ENCODE measurements at regions not wholly inside any gene's neighbourhood (a gene's known extent, or its start where the extent isn't known, plus 50 kb on each side); places are given as distances from the start of the nearest gene placed in this dataset.

DNA sequence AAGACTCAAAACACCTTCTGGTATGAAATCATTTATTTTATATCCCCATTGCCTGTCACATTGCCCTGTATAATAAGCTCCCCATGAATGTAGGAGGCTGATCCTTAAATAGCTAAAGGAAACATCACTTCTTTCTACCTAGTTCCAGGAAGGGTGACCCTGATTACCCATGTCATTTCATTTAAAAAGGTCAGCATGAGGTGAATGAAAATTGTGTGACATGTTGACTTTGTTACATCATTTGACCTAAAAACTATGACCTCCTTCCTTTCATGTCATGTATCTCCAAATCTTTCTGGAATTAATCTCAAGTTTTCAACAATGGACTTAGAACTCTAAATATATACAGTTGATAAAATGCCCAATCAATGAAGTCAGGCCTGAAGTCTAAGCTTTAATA lies 161.5 kb downstream of the AHR start:
- CTCF ChIA-PET: no interaction called here
- POLR2A ChIA-PET: no interaction called here
- TF ChIP-seq ZNF384 (IDR thresholded peaks at IDR 0.05): no peak
- TF ChIP-seq BHLHE40 (IDR thresholded peaks at IDR 0.05; ENCODE audit: borderline replicate concordance): no peak
- TF ChIP-seq, protein P1, sequence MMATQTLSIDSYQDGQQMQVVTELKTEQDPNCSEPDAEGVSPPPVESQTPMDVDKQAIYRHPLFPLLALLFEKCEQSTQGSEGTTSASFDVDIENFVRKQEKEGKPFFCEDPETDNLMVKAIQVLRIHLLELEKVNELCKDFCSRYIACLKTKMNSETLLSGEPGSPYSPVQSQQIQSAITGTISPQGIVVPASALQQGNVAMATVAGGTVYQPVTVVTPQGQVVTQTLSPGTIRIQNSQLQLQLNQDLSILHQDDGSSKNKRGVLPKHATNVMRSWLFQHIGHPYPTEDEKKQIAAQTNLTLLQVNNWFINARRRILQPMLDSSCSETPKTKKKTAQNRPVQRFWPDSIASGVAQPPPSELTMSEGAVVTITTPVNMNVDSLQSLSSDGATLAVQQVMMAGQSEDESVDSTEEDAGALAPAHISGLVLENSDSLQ (IDR thresholded peaks at IDR 0.05): no peak
- TF ChIP-seq FOXA1 (IDR thresholded peaks at IDR 0.05): no peak
- TF ChIP-seq L3MBTL2 (conservative IDR thresholded peaks at IDR 0.05): no peak
- TF ChIP-seq ELF4 (IDR thresholded peaks at IDR 0.05): no peak
- no peak for TF ChIP-seq FOXM1 (IDR thresholded peaks at IDR 0.05; ENCODE audit: borderline replicate concordance)
- no peak for TF ChIP-seq LEF1 (IDR thresholded peaks at IDR 0.05; ENCODE audit: borderline replicate concordance)
- TF ChIP-seq TARDBP (IDR thresholded peaks at IDR 0.05): no peak
- no peak for TF ChIP-seq CTBP1 (IDR thresholded peaks at IDR 0.05; ENCODE audit: borderline replicate concordance)
- no peak for TF ChIP-seq SUZ12 (IDR thresholded peaks at IDR 0.05)
- no peak for TF ChIP-seq ARNT (IDR thresholded peaks at IDR 0.05)

DNA sequence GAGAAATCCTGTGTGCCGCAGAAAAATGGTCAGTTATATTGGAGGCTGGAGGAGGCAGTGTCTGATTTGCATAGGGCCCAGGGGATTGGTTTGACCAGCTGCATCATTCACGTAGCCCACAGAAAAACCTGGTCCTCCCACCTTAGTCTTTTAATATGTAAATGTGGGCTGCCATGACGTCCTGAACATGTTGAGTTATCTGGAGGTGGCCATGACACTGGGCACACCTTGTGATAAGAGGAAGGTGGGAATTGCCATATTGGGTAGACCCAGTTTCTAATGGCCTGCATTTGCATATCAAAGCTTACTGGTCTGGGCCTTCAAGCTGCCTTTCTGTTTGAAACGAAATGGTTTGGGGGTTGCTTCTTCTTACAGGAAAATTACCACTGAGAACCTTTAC lies 162.2 kb downstream of the AHR start:
- ChIA-PET POLR2A (no interaction called here), CTCF (no interaction called here)

More for the DNA sequence above, 161.5 kb downstream of the AHR start:
- no peak for DNase-seq (ENCODE audit: extremely low spot score)

GRCh38 chr7:17462131-17462631 lies 163.7 kb downstream of the AHR start:
- ChIA-PET CTCF (no interaction called here), POLR2A (no interaction called here)
- no peak for DNase-seq (ENCODE audit: extremely low spot score)
- TF ChIP-seq L3MBTL2 (conservative IDR thresholded peaks at IDR 0.05) (no peak), SUZ12 (IDR thresholded peaks at IDR 0.05) (no peak), TARDBP (IDR thresholded peaks at IDR 0.05) (no peak), FOXM1 (IDR thresholded peaks at IDR 0.05; ENCODE audit: borderline replicate concordance) (no peak), LEF1 (IDR thresholded peaks at IDR 0.05; ENCODE audit: borderline replicate concordance) (no peak), ARNT (IDR thresholded peaks at IDR 0.05) (no peak), ELF4 (IDR thresholded peaks at IDR 0.05) (no peak), ZNF384 (IDR thresholded peaks at IDR 0.05) (no peak), HDGF (IDR thresholded peaks at IDR 0.05; ENCODE audit: borderline replicate concordance) (no peak)
- TF ChIP-seq, protein P1 (IDR thresholded peaks at IDR 0.05): no peak

More for the DNA sequence above, 162.2 kb downstream of the AHR start:
- no peak for DNase-seq (ENCODE audit: extremely low spot score)
- no peak for TF ChIP-seq NFRKB (IDR thresholded peaks at IDR 0.05)
- no peak for TF ChIP-seq SUZ12 (IDR thresholded peaks at IDR 0.05)
- no peak for TF ChIP-seq FOXM1 (IDR thresholded peaks at IDR 0.05; ENCODE audit: borderline replicate concordance)
- no peak for TF ChIP-seq SP1 (IDR thresholded peaks at IDR 0.05)
- no peak for TF ChIP-seq ZNF384 (IDR thresholded peaks at IDR 0.05)
- no peak for TF ChIP-seq LEF1 (IDR thresholded peaks at IDR 0.05; ENCODE audit: borderline replicate concordance)
- no peak for TF ChIP-seq TARDBP (IDR thresholded peaks at IDR 0.05)
- no peak for TF ChIP-seq FOXA1 (IDR thresholded peaks at IDR 0.05)
- TF ChIP-seq L3MBTL2 (conservative IDR thresholded peaks at IDR 0.05): no peak
- TF ChIP-seq CTBP1 (IDR thresholded peaks at IDR 0.05; ENCODE audit: borderline replicate concordance): no peak
- TF ChIP-seq FOXK2 (IDR thresholded peaks at IDR 0.05): no peak
- TF ChIP-seq ARNT (IDR thresholded peaks at IDR 0.05): no peak
- no peak for TF ChIP-seq ELF4 (IDR thresholded peaks at IDR 0.05)
- TF ChIP-seq, protein P1 (IDR thresholded peaks at IDR 0.05): no peak
- TF ChIP-seq HDGF (IDR thresholded peaks at IDR 0.05; ENCODE audit: borderline replicate concordance): no peak
- no peak for TF ChIP-seq BHLHE40 (IDR thresholded peaks at IDR 0.05; ENCODE audit: borderline replicate concordance)

DNA sequence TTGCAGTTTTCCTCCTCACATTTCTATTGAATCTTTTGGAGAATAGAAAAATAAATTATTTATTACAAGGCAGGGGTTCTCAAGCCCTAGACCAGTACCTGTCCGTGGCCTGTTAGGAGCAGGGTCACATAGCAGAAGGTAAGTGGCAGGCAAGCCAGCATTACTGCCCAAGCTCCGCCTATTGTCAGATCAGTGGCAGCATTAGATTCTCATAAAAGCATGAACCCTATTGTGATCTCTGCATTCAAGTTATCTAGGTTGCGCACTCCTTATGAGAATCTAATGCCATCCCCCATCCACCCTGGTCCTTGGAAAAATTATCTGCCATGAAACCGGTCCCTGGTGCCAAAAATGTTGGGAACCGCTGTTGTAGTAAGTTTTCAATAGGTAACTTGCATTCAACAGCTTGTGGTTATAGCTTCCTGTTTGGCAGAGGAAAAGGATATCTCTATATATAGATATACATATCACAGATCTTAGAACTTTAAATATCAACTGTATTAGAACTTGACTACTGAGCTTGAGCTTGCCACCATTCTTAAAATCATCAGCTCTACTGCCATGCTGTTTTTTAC lies 165.1 kb downstream of the AHR start:
- no peak for TF ChIP-seq BHLHE40 (IDR thresholded peaks at IDR 0.05; ENCODE audit: borderline replicate concordance)
- TF ChIP-seq FOXM1 (IDR thresholded peaks at IDR 0.05; ENCODE audit: borderline replicate concordance): no peak
- TF ChIP-seq ARNT (IDR thresholded peaks at IDR 0.05): no peak
- TF ChIP-seq SUZ12 (IDR thresholded peaks at IDR 0.05): no peak
- no peak for TF ChIP-seq NFRKB (IDR thresholded peaks at IDR 0.05)
- TF ChIP-seq HDGF (IDR thresholded peaks at IDR 0.05; ENCODE audit: borderline replicate concordance): no peak
- TF ChIP-seq LEF1 (IDR thresholded peaks at IDR 0.05; ENCODE audit: borderline replicate concordance): no peak
- TF ChIP-seq CTBP1 (IDR thresholded peaks at IDR 0.05; ENCODE audit: borderline replicate concordance): no peak
- TF ChIP-seq, protein P1 (IDR thresholded peaks at IDR 0.05): no peak
- TF ChIP-seq FOXK2 (IDR thresholded peaks at IDR 0.05): no peak
- TF ChIP-seq ELF4 (IDR thresholded peaks at IDR 0.05): no peak
- TF ChIP-seq SP1 (IDR thresholded peaks at IDR 0.05): no peak
- TF ChIP-seq TARDBP (IDR thresholded peaks at IDR 0.05): no peak
- no peak for TF ChIP-seq ZNF384 (IDR thresholded peaks at IDR 0.05)
- TF ChIP-seq FOXA1 (IDR thresholded peaks at IDR 0.05): no peak
- CTCF ChIA-PET: no interaction called here
- POLR2A ChIA-PET: no interaction called here
- DNase-seq (ENCODE audit: extremely low spot score): no peak

- CTCF ChIA-PET: no interaction called here
- no peak for DNase-seq (ENCODE audit: extremely low spot score)
- POLR2A ChIA-PET: no interaction called here
- TF ChIP-seq ARNT (IDR thresholded peaks at IDR 0.05) (no peak), CTBP1 (IDR thresholded peaks at IDR 0.05; ENCODE audit: borderline replicate concordance) (no peak), BHLHE40 (IDR thresholded peaks at IDR 0.05; ENCODE audit: borderline replicate concordance) (no peak), FOXM1 (IDR thresholded peaks at IDR 0.05; ENCODE audit: borderline replicate concordance) (no peak), L3MBTL2 (conservative IDR thresholded peaks at IDR 0.05) (no peak), ELF4 (IDR thresholded peaks at IDR 0.05) (no peak), FOXA1 (IDR thresholded peaks at IDR 0.05) (no peak), FOXK2 (IDR thresholded peaks at IDR 0.05) (no peak), LEF1 (IDR thresholded peaks at IDR 0.05; ENCODE audit: borderline replicate concordance) (no peak), NFRKB (IDR thresholded peaks at IDR 0.05) (no peak), SP1 (IDR thresholded peaks at IDR 0.05) (no peak), TARDBP (IDR thresholded peaks at IDR 0.05) (no peak), HDGF (IDR thresholded peaks at IDR 0.05; ENCODE audit: borderline replicate concordance) (no peak), SUZ12 (IDR thresholded peaks at IDR 0.05) (no peak), ZNF384 (IDR thresholded peaks at IDR 0.05) (no peak)
- TF ChIP-seq, protein P1 (IDR thresholded peaks at IDR 0.05): no peak
Observed at GRCh38 chr7:17466216-17466615, 167.8 kb downstream of the AHR start.
